Neural progenitor cell (in vitro differentiated cells): ENCODE measurements at regions not wholly inside any gene's neighbourhood (a gene's known extent, or its start where the extent isn't known, plus 50 kb on each side); places are given as distances from the start of the nearest gene placed in this dataset.

Experiments used
- DNase-seq: peaks from one replicate; pipeline ENCODE4 v3.0.0-alpha.2; 2016; ENCODE audit warnings: low spot score
- H2AFZ ChIP-seq: fragments of 200-600 bp; sonication (generic); replicated peaks from 2 replicates; pipeline ENCODE4 v1.6.1; 2016; ENCODE audit warnings: antibody characterized with exemption
- H3F3A ChIP-seq: fragments of 200-600 bp; sonication (generic); 2 replicates; pipeline ENCODE4 v1.6.1; 2016; ENCODE audit warnings: antibody characterized with exemption, low read depth
- H3K27ac ChIP-seq: fragments of 200-600 bp; sonication (generic); 2 replicates; pipeline ENCODE4 v1.5.1; 2016; ENCODE audit warnings: mild to moderate bottlenecking
- H3K27me3 ChIP-seq: fragments of 200-600 bp; sonication (generic); 2 replicates; pipeline ENCODE4 v1.6.1; 2016; ENCODE audit warnings: mild to moderate bottlenecking, moderate library complexity
- H3K36me3 ChIP-seq: fragments of 200-600 bp; sonication (generic); 2 replicates; pipeline ENCODE4 v1.5.1; 2016
- H3K4me1 ChIP-seq: fragments of 200-600 bp; sonication (generic); 2 replicates; pipeline ENCODE4 v1.6.1; 2016; ENCODE audit warnings: mixed run types
- H3K4me2 ChIP-seq: fragments of 200-600 bp; sonication (generic); 2 replicates; pipeline ENCODE4 v1.6.1; 2016
- H3K4me3 ChIP-seq: fragments of 200-600 bp; sonication (generic); 2 replicates; pipeline ENCODE4 v1.5.1; 2016
- H3K79me2 ChIP-seq: fragments of 200-600 bp; sonication (generic); 2 replicates; pipeline ENCODE4 v1.6.1; 2016; ENCODE audit warnings: low read depth
- H3K9ac ChIP-seq: fragments of 200-600 bp; sonication (generic); 2 replicates; pipeline ENCODE4 v1.6.1; 2016
- H3K9me3 ChIP-seq: fragments of 200-600 bp; sonication (generic); 2 replicates; pipeline ENCODE4 v1.5.1; 2016; ENCODE audit warnings: low read depth
- H4K20me1 ChIP-seq: fragments of 200-600 bp; sonication (generic); 2 replicates; pipeline ENCODE4 v1.6.1; 2016; ENCODE audit warnings: low read depth
- H3K27ac Mint-ChIP-seq: 3 replicates; pipeline ENCODE4 v1.8.0; 2021; ENCODE audit warnings: mixed read lengths
- H3K27me3 Mint-ChIP-seq: 2 replicates; pipeline ENCODE4 v1.8.0; 2022; ENCODE audit warnings: low read depth, mild to moderate bottlenecking, inconsistent platforms, moderate library complexity, mixed read lengths; ENCODE audit not compliant: insufficient read depth
- H3K36me3 Mint-ChIP-seq: 3 replicates; pipeline ENCODE4 v1.8.0; 2021; ENCODE audit warnings: mixed read lengths
- H3K4me1 Mint-ChIP-seq: 3 replicates; pipeline ENCODE4 v1.8.0; 2021; ENCODE audit warnings: mixed read lengths
- H3K4me3 Mint-ChIP-seq: 3 replicates; pipeline ENCODE4 v1.8.0; 2021; ENCODE audit warnings: mild to moderate bottlenecking, moderate library complexity, mixed read lengths
- H3K9me3 Mint-ChIP-seq: 3 replicates; pipeline ENCODE4 v1.8.0; 2020; ENCODE audit warnings: mixed read lengths
- EZH2 ChIP-seq: fragments of 200-600 bp; sonication (generic); IDR thresholded peaks from 2 replicates; pipeline ENCODE4 v1.6.1; 2017; ENCODE audit warnings: antibody characterized with exemption, mild to moderate bottlenecking, moderate library complexity
- EZH2phosphoT487 ChIP-seq: fragments of 200-600 bp; sonication (generic); IDR thresholded peaks from 2 replicates; pipeline ENCODE4 v1.6.1; 2017; ENCODE audit warnings: antibody characterized with exemption
- TF ChIP-seq, protein P1 (sequence below): fragments of 200-600 bp; sonication (generic); IDR thresholded peaks from 2 replicates; pipeline ENCODE4 v1.5.1; 2017; ENCODE audit warnings: antibody characterized with exemption, mild to moderate bottlenecking

- H3K4me1 ChIP-seq: no peaks in the 10 kb centered on the region
- no peaks in the 10 kb centered on the region for H3K79me2 ChIP-seq
- H3K27me3 ChIP-seq: no peaks in the 10 kb centered on the region
- Mint-ChIP-seq H3K4me3 (no peak overlapping the region), H3K27ac (no peak overlapping the region), H3K9me3 (peaks cover 9% of the 10 kb centered on the region), H3K27me3 (peaks cover 4% of the 10 kb centered on the region), H3K36me3 (no peaks in the 10 kb centered on the region), H3K4me1 (no peaks in the 10 kb centered on the region)
- no peak for DNase-seq
- H3F3A ChIP-seq: no peaks in the 10 kb centered on the region
- H2AFZ ChIP-seq: no peak overlapping the region
- H3K4me3 ChIP-seq: no peak overlapping the region
- TF ChIP-seq, protein P1, sequence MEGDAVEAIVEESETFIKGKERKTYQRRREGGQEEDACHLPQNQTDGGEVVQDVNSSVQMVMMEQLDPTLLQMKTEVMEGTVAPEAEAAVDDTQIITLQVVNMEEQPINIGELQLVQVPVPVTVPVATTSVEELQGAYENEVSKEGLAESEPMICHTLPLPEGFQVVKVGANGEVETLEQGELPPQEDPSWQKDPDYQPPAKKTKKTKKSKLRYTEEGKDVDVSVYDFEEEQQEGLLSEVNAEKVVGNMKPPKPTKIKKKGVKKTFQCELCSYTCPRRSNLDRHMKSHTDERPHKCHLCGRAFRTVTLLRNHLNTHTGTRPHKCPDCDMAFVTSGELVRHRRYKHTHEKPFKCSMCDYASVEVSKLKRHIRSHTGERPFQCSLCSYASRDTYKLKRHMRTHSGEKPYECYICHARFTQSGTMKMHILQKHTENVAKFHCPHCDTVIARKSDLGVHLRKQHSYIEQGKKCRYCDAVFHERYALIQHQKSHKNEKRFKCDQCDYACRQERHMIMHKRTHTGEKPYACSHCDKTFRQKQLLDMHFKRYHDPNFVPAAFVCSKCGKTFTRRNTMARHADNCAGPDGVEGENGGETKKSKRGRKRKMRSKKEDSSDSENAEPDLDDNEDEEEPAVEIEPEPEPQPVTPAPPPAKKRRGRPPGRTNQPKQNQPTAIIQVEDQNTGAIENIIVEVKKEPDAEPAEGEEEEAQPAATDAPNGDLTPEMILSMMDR: no peak
- TF ChIP-seq EZH2: no peak
- no peak for TF ChIP-seq EZH2phosphoT487
- H3K4me2 ChIP-seq: no peak overlapping the region
- H3K27ac ChIP-seq: no peak overlapping the region
- H3K9ac ChIP-seq: no peak overlapping the region
- H3K9me3 ChIP-seq: no peaks in the 10 kb centered on the region
- H4K20me1 ChIP-seq: no peaks in the 10 kb centered on the region
- no peaks in the 10 kb centered on the region for H3K36me3 ChIP-seq
These were observed 351.2 kb downstream of the PCDH17 start for GRCh38 chr13:57982782-57983181.

- H3K4me1 ChIP-seq: no peaks in the 10 kb centered on the region
- H3K79me2 ChIP-seq: no peaks in the 10 kb centered on the region
- H3K36me3 Mint-ChIP-seq: no peaks in the 10 kb centered on the region
- TF ChIP-seq, protein P1: no peak
- TF ChIP-seq EZH2phosphoT487 (no peak), EZH2 (no peak)
- H3K27ac ChIP-seq: no peak overlapping the region
- H3K9ac ChIP-seq: no peak overlapping the region
- H3F3A ChIP-seq: no peaks in the 10 kb centered on the region
- peaks cover 9% of the 10 kb centered on the region for H3K9me3 Mint-ChIP-seq
- no peaks in the 10 kb centered on the region for H3K9me3 ChIP-seq
- H3K4me2 ChIP-seq: no peak overlapping the region
- no peaks in the 10 kb centered on the region for H3K4me1 Mint-ChIP-seq
- no peaks in the 10 kb centered on the region for H4K20me1 ChIP-seq
- H3K36me3 ChIP-seq: no peaks in the 10 kb centered on the region
- H3K4me3 Mint-ChIP-seq: no peak overlapping the region
- no peak overlapping the region for H2AFZ ChIP-seq
- no peaks in the 10 kb centered on the region for H3K27me3 ChIP-seq
- H3K27me3 Mint-ChIP-seq: peaks cover 4% of the 10 kb centered on the region
- no peak overlapping the region for H3K4me3 ChIP-seq
- no peak overlapping the region for H3K27ac Mint-ChIP-seq
- no peak for DNase-seq
These were observed 356.7 kb downstream of the PCDH17 start for GRCh38 chr13:57988276-57988675.

DNA sequence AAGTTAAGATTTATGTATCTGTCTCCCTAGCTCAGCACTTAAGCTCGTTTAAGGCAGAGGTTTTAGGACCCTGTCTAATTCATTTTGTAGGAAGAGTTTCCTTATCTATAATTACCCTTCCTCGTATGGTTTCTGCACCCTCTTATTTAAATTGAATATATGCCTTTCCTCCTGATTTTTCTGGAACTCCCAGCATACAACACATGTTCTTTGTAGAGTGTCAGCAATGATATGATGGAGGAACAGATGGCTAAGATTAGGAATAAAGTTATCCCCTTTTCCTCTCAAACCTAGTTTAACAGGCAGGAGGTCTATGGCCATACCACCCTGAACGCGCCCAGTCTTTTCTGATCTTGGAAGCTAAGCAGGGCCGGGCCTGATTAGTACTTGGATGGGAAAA, 359.5 kb downstream of the PCDH17 start:
- TF ChIP-seq EZH2 (no peak), EZH2phosphoT487 (no peak)
- TF ChIP-seq, protein P1: no peak
- Histone ChIP-seq H3K36me3 (no peaks in the 10 kb centered on the region), H3K9ac (no peak overlapping the region), H3K4me1 (no peaks in the 10 kb centered on the region), H2AFZ (peak overlapping the region; percentile 71), H3F3A (no peaks in the 10 kb centered on the region), H3K9me3 (no peaks in the 10 kb centered on the region), H4K20me1 (no peaks in the 10 kb centered on the region), H3K4me3 (no peak overlapping the region), H3K79me2 (no peaks in the 10 kb centered on the region), H3K27me3 (no peaks in the 10 kb centered on the region), H3K4me2 (no peak overlapping the region), H3K27ac (no peak overlapping the region)
- Mint-ChIP-seq H3K9me3 (peaks cover 3% of the 10 kb centered on the region), H3K27ac (no peak overlapping the region), H3K4me3 (no peak overlapping the region), H3K27me3 (peaks cover 4% of the 10 kb centered on the region), H3K36me3 (no peaks in the 10 kb centered on the region), H3K4me1 (no peaks in the 10 kb centered on the region)
- no peak for DNase-seq

- Histone ChIP-seq H3F3A (no peaks in the 10 kb centered on the region), H3K4me2 (no peak overlapping the region), H3K36me3 (no peaks in the 10 kb centered on the region), H3K9ac (no peak overlapping the region), H3K4me3 (no peak overlapping the region), H3K9me3 (no peaks in the 10 kb centered on the region), H4K20me1 (no peaks in the 10 kb centered on the region), H3K27ac (no peak overlapping the region), H3K27me3 (no peaks in the 10 kb centered on the region), H3K4me1 (no peaks in the 10 kb centered on the region), H3K79me2 (no peaks in the 10 kb centered on the region), H2AFZ (peak overlapping the region; percentile 66)
- Mint-ChIP-seq H3K4me3 (no peak overlapping the region), H3K4me1 (no peaks in the 10 kb centered on the region), H3K27me3 (no peaks in the 10 kb centered on the region), H3K36me3 (no peaks in the 10 kb centered on the region), H3K27ac (no peak overlapping the region), H3K9me3 (no peaks in the 10 kb centered on the region)
- DNase-seq: no peak
- TF ChIP-seq EZH2phosphoT487 (no peak), EZH2 (no peak)
- TF ChIP-seq, protein P1: no peak
These were observed 360.9 kb downstream of the PCDH17 start for GRCh38 chr13:57992416-57992815.
